GM18870 (cell line): ENCODE measurements at regions not wholly inside any gene's neighbourhood (a gene's known extent, or its start where the extent isn't known, plus 50 kb on each side); places are given as distances from the start of the nearest gene placed in this dataset.

Source experiments
- ATAC-seq: cut with Tn5 transposase; IDR thresholded peaks from one replicate; pipeline ENCODE4 v1.9.1; 2021; ENCODE audit warnings: moderate library complexity; ENCODE audit not compliant: unreplicated experiment

GRCh38 chr1:198472997-198473396 lies 67.5 kb downstream of the ATP6V1G3 start:
- ATAC-seq = no peak

GRCh38 chr1:198472119-198472518 lies 68.4 kb downstream of the ATP6V1G3 start:
- no peak for ATAC-seq

GRCh38 chr1:198467907-198468306 lies 72.6 kb downstream of the ATP6V1G3 start:
- no peak for ATAC-seq

- ATAC-seq = no peak
Observed at GRCh38 chr1:198467342-198467741, 73.1 kb downstream of the ATP6V1G3 start.

GRCh38 chr1:198465201-198466144 lies 75.0 kb downstream of the ATP6V1G3 start:
- ATAC-seq = peak; percentile 56

GRCh38 chr1:198463709-198464108 lies 76.8 kb downstream of the ATP6V1G3 start:
- ATAC-seq = no peak

GRCh38 chr1:198462365-198463019 lies 78.0 kb downstream of the ATP6V1G3 start:
- ATAC-seq = no peak

GRCh38 chr1:198455966-198456365 lies 84.5 kb downstream of the ATP6V1G3 start:
- ATAC-seq = no peak

GRCh38 chr1:198449727-198450433 lies 90.6 kb downstream of the ATP6V1G3 start:
- ATAC-seq = no peak

GRCh38 chr1:198449261-198449660 lies 91.2 kb downstream of the ATP6V1G3 start:
- ATAC-seq = no peak

- no peak for ATAC-seq
Observed at GRCh38 chr1:198447468-198447867, 93.0 kb downstream of the ATP6V1G3 start.

- ATAC-seq = no peak
Observed at GRCh38 chr1:198445872-198446271, 94.6 kb downstream of the ATP6V1G3 start.

GRCh38 chr1:198444792-198445191 lies 95.7 kb downstream of the ATP6V1G3 start:
- no peak for ATAC-seq

- ATAC-seq = no peak
Observed at GRCh38 chr1:198443365-198444233, 96.9 kb downstream of the ATP6V1G3 start.

GRCh38 chr1:198440842-198441241 lies 99.6 kb downstream of the ATP6V1G3 start:
- no peak for ATAC-seq

- no peak for ATAC-seq
Observed at GRCh38 chr1:198437332-198437731, 103.1 kb downstream of the ATP6V1G3 start.

GRCh38 chr1:198436276-198436675 lies 104.2 kb downstream of the ATP6V1G3 start:
- no peak for ATAC-seq

GRCh38 chr1:198435056-198435455 lies 105.4 kb downstream of the ATP6V1G3 start:
- ATAC-seq = no peak

- ATAC-seq = no peak
Observed at GRCh38 chr1:198424441-198424840, 116.0 kb downstream of the ATP6V1G3 start.

- no peak for ATAC-seq
Observed at GRCh38 chr1:198423673-198424072, 116.8 kb downstream of the ATP6V1G3 start.

GRCh38 chr1:198417039-198417438 lies 123.4 kb downstream of the ATP6V1G3 start:
- ATAC-seq = no peak
